GM06990 (cell line): ENCODE measurements at regions not wholly inside any gene's neighbourhood (a gene's known extent, or its start where the extent isn't known, plus 50 kb on each side); places are given as distances from the start of the nearest gene placed in this dataset.
"Not testable (repeated sequence)": the region's sequence is repeated elsewhere in the genome, so short reads cannot be mapped to it uniquely, and the experiment has no call there.

Experiments used
- DNase-seq: peaks from one replicate; pipeline ENCODE4 v3.0.0-alpha.2; 2011; ENCODE audit not compliant: insufficient read length; ENCODE audit errors: extremely low read depth
- H3K27me3 ChIP-seq: replicated peaks from 2 replicates; pipeline ENCODE4 v1.6.0; 2011; ENCODE audit warnings: low read length; ENCODE audit not compliant: control insufficient read depth, insufficient read depth
- H3K36me3 ChIP-seq: 2 replicates; pipeline ENCODE4 v1.5.1; 2011; ENCODE audit warnings: low read length; ENCODE audit not compliant: control insufficient read depth, insufficient read depth
- H3K4me3 ChIP-seq: replicated peaks from 2 replicates; pipeline ENCODE4 v1.5.1; 2011; ENCODE audit warnings: low read depth, mild to moderate bottlenecking, control low read depth, low read length
- CTCF ChIP-seq: IDR thresholded peaks from 2 replicates; pipeline ENCODE4 v1.5.1; 2011; ENCODE audit warnings: low read length, control low read depth, mild to moderate bottlenecking, inconsistent platforms; ENCODE audit not compliant: insufficient read depth, poor library complexity, severe bottlenecking

GRCh38 chr13:74251778-74252519 lies 117.7 kb upstream of the KLF12 start:
- TF ChIP-seq CTCF, result no peak
- H3K36me3 ChIP-seq, result no peaks in the 10 kb centered on the region
- no peak for DNase-seq
- no peak overlapping the region for H3K4me3 ChIP-seq
- H3K27me3 ChIP-seq, result no peaks in the 10 kb centered on the region

- Histone ChIP-seq H3K4me3 (no peak overlapping the region), H3K36me3 (no peaks in the 10 kb centered on the region), H3K27me3 (no peaks in the 10 kb centered on the region)
- TF ChIP-seq CTCF, result no peak
- no peak for DNase-seq
These were observed 116.6 kb upstream of the KLF12 start for GRCh38 chr13:74250738-74251190.

GRCh38 chr13:74248477-74248876 lies 114.3 kb upstream of the KLF12 start:
- Histone ChIP-seq H3K27me3 (no peaks in the 10 kb centered on the region), H3K36me3 (no peaks in the 10 kb centered on the region), H3K4me3 (no peak overlapping the region)
- no peak for TF ChIP-seq CTCF
- no peak for DNase-seq

- no peak overlapping the region for H3K4me3 ChIP-seq
- no peaks in the 10 kb centered on the region for H3K27me3 ChIP-seq
- TF ChIP-seq CTCF, result no peak
- DNase-seq, result no peak
- H3K36me3 ChIP-seq, result no peaks in the 10 kb centered on the region
These were observed 112.3 kb upstream of the KLF12 start for GRCh38 chr13:74246487-74246886.

- no peak for TF ChIP-seq CTCF
- no peak overlapping the region for H3K4me3 ChIP-seq
- DNase-seq, result no peak
- no peaks in the 10 kb centered on the region for H3K36me3 ChIP-seq
- no peaks in the 10 kb centered on the region for H3K27me3 ChIP-seq
These were observed 109.7 kb upstream of the KLF12 start for GRCh38 chr13:74243637-74244526.

- not testable (repeated sequence) for H3K27me3 ChIP-seq, H3K36me3 ChIP-seq, DNase-seq, H3K4me3 ChIP-seq
These were observed 107.1 kb upstream of the KLF12 start for GRCh38 chr13:74241343-74241742.
